ENCODE measurements at regions not wholly inside any gene's neighbourhood (a gene's known extent, or its start where the extent isn't known, plus 50 kb on each side); places are given as distances from the start of the nearest gene placed in this dataset.

DNA sequence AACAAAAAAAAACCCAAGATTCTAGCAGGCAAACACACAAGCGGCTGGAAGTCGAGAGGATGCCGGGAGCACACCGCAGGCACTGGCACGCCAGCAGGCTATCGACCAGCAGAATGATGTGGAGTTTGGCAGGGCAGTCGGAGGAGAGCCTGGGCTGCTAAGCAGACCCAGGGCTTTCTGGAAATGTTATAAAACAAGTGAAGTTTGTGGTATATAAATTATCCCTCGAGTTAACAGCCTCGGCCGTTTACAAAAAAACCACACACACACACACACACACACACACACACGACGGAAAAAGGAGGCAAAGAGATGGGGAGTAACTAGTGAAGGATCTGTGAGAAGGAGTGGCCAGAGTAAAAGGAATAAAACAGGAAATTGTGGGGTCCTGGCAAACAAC lies 87.2 kb upstream of the IVNS1ABP start:
- Histone ChIP-seq H3K36me3 (ENCODE audit: insufficient read depth, low read depth, low read length) (no peaks in the 10 kb centered on the region), H3K9me3 (ENCODE audit: insufficient read depth, low read depth, low read length) (no peaks in the 10 kb centered on the region), H3K27ac (ENCODE audit: low read length) (no peak overlapping the region), H3K4me1 (ENCODE audit: insufficient read depth, low read length) (peaks cover 11% of the 10 kb centered on the region), H3K4me3 (ENCODE audit: low read length) (no peak overlapping the region), H3K9ac (ENCODE audit: low read depth, low read length) (no peak overlapping the region), H3K27me3 (ENCODE audit: insufficient read depth, low read length) (no peaks in the 10 kb centered on the region)

DNA sequence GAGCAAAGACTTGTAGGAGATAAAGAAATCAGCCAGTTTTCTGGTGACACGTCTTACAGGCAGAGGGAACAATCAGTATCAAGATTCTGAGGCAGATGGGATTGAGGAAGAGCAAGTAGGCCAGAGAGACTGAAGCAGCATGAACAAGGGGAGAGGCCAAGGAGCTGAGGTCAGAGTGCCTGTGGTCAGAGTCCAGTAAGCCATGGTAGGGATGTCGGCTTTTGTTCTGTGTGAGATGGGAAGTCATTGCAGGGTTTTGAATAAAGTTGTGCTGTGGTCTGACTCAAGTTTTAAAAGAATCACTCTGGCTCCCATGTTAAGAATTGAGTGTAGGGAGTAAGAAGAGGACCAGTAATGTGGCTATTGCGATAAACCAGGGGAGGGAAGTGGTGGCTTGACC lies 85.9 kb upstream of the IVNS1ABP start:
- H3K4me1 ChIP-seq (ENCODE audit: insufficient read depth, low read length): peaks cover 11% of the 10 kb centered on the region
- no peak overlapping the region for H3K9ac ChIP-seq (ENCODE audit: low read depth, low read length)
- H3K27ac ChIP-seq (ENCODE audit: low read length): no peak overlapping the region
- no peaks in the 10 kb centered on the region for H3K9me3 ChIP-seq (ENCODE audit: insufficient read depth, low read depth, low read length)
- no peaks in the 10 kb centered on the region for H3K27me3 ChIP-seq (ENCODE audit: insufficient read depth, low read length)
- H3K4me3 ChIP-seq (ENCODE audit: low read length): no peak overlapping the region
- no peaks in the 10 kb centered on the region for H3K36me3 ChIP-seq (ENCODE audit: insufficient read depth, low read depth, low read length)

DNA sequence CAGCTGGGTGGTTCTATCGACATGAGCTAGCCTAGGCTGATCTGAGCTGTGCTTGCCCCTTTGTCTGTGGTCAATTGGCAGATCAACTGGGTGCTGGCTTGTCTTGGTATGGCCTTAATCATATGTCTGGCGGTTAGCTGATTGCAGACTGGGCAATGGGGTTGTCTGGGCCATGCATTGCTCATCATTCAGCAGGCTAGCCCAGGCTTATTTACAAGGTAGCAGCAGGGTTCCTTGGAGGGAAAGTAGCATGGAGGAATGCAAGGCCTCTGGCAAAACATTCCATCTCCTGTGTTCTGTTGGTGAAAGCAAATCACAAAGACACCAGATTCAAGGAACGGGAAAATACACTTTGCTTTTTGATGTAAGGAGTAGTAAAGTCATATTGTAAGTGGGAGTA lies 84.0 kb upstream of the IVNS1ABP start:
- Histone ChIP-seq H3K36me3 (ENCODE audit: insufficient read depth, low read depth, low read length) (no peaks in the 10 kb centered on the region), H3K4me3 (ENCODE audit: low read length) (no peak overlapping the region), H3K27ac (ENCODE audit: low read length) (no peak overlapping the region), H3K9me3 (ENCODE audit: insufficient read depth, low read depth, low read length) (no peaks in the 10 kb centered on the region), H3K27me3 (ENCODE audit: insufficient read depth, low read length) (no peaks in the 10 kb centered on the region), H3K4me1 (ENCODE audit: insufficient read depth, low read length) (peaks cover 11% of the 10 kb centered on the region), H3K9ac (ENCODE audit: low read depth, low read length) (no peak overlapping the region)

DNA sequence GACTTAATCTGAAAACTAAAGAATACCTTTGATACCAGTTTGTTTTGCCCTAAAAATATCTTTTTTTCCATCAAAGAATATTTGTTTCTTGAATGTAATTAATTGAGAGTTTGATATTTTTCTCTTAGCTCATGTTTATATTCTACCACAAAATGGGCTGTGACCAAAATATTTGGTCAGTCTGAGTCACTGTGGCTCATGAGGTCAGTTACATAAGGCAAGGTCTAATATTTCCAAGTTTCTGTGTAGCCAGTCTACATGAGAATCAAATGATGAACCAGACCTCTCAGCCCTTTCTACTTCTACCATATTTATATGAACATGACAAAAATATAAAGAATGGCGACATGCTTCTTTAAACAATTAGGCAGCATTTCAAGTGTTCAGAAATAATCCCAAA lies 83.0 kb upstream of the IVNS1ABP start:
- Histone ChIP-seq H3K27me3 (ENCODE audit: insufficient read depth, low read length) (no peaks in the 10 kb centered on the region), H3K9me3 (ENCODE audit: insufficient read depth, low read depth, low read length) (no peaks in the 10 kb centered on the region), H3K27ac (ENCODE audit: low read length) (no peak overlapping the region), H3K9ac (ENCODE audit: low read depth, low read length) (no peak overlapping the region), H3K4me1 (ENCODE audit: insufficient read depth, low read length) (peaks cover 11% of the 10 kb centered on the region), H3K36me3 (ENCODE audit: insufficient read depth, low read depth, low read length) (no peaks in the 10 kb centered on the region), H3K4me3 (ENCODE audit: low read length) (no peak overlapping the region)

DNA sequence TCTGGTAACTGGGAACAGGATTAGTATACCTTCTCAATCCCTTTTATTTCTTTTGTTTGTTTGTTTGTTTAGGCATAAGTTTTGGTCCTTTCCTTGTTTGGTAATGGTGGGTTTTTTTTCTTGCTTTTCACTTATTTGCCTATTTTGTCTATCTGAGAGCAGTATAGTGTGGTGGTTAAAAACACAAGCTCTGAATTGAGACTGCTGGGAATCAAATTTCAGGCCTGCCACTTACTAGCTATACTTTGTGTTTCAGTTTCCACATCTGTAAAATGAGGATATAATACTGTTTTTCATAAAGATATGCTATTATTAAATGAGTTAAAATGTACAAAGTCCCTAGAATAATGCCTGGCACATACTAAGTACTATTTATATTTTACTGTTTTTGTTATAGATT lies 81.6 kb upstream of the IVNS1ABP start:
- Histone ChIP-seq H3K27ac (ENCODE audit: low read length) (no peak overlapping the region), H3K27me3 (ENCODE audit: insufficient read depth, low read length) (no peaks in the 10 kb centered on the region), H3K36me3 (ENCODE audit: insufficient read depth, low read depth, low read length) (no peaks in the 10 kb centered on the region), H3K4me1 (ENCODE audit: insufficient read depth, low read length) (peaks cover 11% of the 10 kb centered on the region), H3K9me3 (ENCODE audit: insufficient read depth, low read depth, low read length) (no peaks in the 10 kb centered on the region), H3K9ac (ENCODE audit: low read depth, low read length) (no peak overlapping the region), H3K4me3 (ENCODE audit: low read length) (no peak overlapping the region)

DNA sequence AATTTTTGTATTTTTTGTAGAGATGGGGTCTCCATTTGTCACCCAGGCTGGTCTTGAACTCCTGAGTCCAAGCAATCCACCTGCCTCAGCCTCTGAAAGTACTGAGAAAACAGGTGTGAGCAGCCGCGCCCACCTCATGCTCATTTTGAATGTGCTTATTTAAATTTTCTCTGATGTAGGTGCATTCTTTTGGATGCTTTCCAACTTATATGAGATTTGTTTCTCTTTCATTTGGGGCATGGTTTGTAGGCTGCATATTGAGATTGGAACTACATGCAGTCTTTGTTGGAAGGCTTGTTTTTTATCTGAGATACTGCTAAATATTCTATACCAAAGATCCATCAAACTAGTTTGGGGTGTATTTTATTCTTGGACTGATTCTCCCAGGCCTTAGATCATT lies 81.0 kb upstream of the IVNS1ABP start:
- no peaks in the 10 kb centered on the region for H3K9me3 ChIP-seq (ENCODE audit: insufficient read depth, low read depth, low read length)
- no peak overlapping the region for H3K9ac ChIP-seq (ENCODE audit: low read depth, low read length)
- H3K4me3 ChIP-seq (ENCODE audit: low read length): no peak overlapping the region
- H3K4me1 ChIP-seq (ENCODE audit: insufficient read depth, low read length): peaks cover 11% of the 10 kb centered on the region
- H3K27ac ChIP-seq (ENCODE audit: low read length): no peak overlapping the region
- no peaks in the 10 kb centered on the region for H3K27me3 ChIP-seq (ENCODE audit: insufficient read depth, low read length)
- H3K36me3 ChIP-seq (ENCODE audit: insufficient read depth, low read depth, low read length): no peaks in the 10 kb centered on the region

DNA sequence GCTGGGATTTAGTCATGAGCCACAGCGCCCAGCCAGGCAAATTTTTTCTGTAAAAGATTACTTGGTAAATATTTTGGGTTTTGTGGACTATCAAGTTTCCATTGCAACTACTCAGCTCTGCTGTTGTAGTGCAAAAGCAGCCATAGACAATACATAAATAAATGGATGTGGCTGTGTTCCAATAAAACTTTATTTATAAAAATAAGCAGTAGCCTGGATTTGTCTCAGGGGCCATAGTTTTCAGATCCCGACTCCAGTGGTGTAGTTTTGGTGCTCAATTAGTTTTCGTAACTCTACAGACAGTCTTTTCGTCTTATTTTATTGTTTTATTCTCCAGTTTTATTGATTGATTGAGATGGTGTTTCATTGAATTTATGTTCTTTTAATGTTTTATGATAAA lies 80.1 kb upstream of the IVNS1ABP start:
- no peaks in the 10 kb centered on the region for H3K27me3 ChIP-seq (ENCODE audit: insufficient read depth, low read length)
- H3K27ac ChIP-seq (ENCODE audit: low read length): no peak overlapping the region
- no peak overlapping the region for H3K4me3 ChIP-seq (ENCODE audit: low read length)
- no peaks in the 10 kb centered on the region for H3K9me3 ChIP-seq (ENCODE audit: insufficient read depth, low read depth, low read length)
- no peaks in the 10 kb centered on the region for H3K36me3 ChIP-seq (ENCODE audit: insufficient read depth, low read depth, low read length)
- H3K4me1 ChIP-seq (ENCODE audit: insufficient read depth, low read length): peaks cover 8% of the 10 kb centered on the region; the same call in 1 of the 2 replicates
- no peak overlapping the region for H3K9ac ChIP-seq (ENCODE audit: low read depth, low read length)

DNA sequence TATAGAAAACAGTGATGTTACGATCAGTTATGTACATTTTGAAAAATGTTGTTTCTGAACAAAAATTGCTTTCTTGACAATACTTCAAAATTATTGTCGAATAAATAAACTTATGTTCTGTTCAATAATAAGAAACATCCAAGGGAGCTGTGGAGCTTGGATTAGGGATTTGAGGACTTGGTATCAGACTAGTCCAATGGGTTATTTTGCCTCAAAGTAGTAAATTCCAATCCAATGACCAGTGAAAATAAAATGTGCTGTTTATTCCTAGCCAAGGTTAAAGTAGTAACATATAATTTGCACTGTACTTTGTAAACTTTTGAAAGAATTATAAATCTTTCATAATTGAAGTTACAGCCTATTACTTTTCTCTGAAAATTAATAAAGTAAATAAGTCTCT lies 79.1 kb upstream of the IVNS1ABP start:
- 0 out of 2 replicates have a peak, but pooled peaks cover 4% of the 10 kb centered on the region for H3K4me1 ChIP-seq (ENCODE audit: insufficient read depth, low read length)
- no peak overlapping the region for H3K9ac ChIP-seq (ENCODE audit: low read depth, low read length)
- H3K36me3 ChIP-seq (ENCODE audit: insufficient read depth, low read depth, low read length): no peaks in the 10 kb centered on the region
- no peak overlapping the region for H3K4me3 ChIP-seq (ENCODE audit: low read length)
- H3K27me3 ChIP-seq (ENCODE audit: insufficient read depth, low read length): no peaks in the 10 kb centered on the region
- H3K9me3 ChIP-seq (ENCODE audit: insufficient read depth, low read depth, low read length): no peaks in the 10 kb centered on the region
- H3K27ac ChIP-seq (ENCODE audit: low read length): no peak overlapping the region

DNA sequence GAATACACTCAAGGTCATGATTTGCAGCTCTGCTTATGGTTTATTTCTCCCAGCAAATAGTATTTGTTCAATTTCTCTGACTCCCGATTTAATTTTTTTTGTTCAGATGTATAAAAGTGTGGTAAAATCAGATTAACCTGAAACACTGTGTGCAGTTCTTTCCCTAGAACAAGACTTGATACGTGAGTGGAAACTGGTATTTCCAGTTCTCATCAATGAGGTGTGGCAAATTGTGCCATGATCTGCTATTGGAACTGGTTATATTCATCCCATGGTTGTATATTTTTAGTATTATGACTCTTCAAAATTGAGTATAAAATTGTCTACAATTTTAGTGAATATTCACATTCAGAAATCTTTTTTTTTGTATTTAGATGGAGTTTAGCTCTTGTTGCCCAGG lies 76.8 kb upstream of the IVNS1ABP start:
- H3K27me3 ChIP-seq (ENCODE audit: insufficient read depth, low read length): no peaks in the 10 kb centered on the region
- no peaks in the 10 kb centered on the region for H3K36me3 ChIP-seq (ENCODE audit: insufficient read depth, low read depth, low read length)
- H3K9ac ChIP-seq (ENCODE audit: low read depth, low read length): no peak overlapping the region
- no peak overlapping the region for H3K4me3 ChIP-seq (ENCODE audit: low read length)
- no peak overlapping the region for H3K27ac ChIP-seq (ENCODE audit: low read length)
- no peaks in the 10 kb centered on the region for H3K4me1 ChIP-seq (ENCODE audit: insufficient read depth, low read length)
- H3K9me3 ChIP-seq (ENCODE audit: insufficient read depth, low read depth, low read length): no peaks in the 10 kb centered on the region

DNA sequence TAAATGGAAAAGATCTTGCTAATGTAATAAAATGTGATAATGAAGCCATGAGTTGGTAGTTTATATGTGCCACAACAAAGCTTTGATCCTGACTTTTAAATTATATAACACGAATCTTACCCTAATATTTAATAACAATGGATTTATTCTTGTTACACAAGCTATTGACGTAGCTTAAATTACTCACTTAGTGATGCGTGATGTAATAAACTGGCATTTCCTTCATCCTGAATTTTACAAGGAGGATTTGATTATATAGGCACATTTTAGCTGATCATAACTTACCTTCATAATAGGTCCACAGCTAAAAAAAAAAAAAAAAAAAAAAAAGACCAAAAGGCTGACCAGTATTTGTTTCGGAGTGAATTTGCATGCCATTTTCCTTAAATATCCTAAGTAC lies 76.2 kb upstream of the IVNS1ABP start:
- no peaks in the 10 kb centered on the region for H3K4me1 ChIP-seq (ENCODE audit: insufficient read depth, low read length)
- no peak overlapping the region for H3K4me3 ChIP-seq (ENCODE audit: low read length)
- no peaks in the 10 kb centered on the region for H3K9me3 ChIP-seq (ENCODE audit: insufficient read depth, low read depth, low read length)
- no peaks in the 10 kb centered on the region for H3K36me3 ChIP-seq (ENCODE audit: insufficient read depth, low read depth, low read length)
- no peak overlapping the region for H3K27ac ChIP-seq (ENCODE audit: low read length)
- no peaks in the 10 kb centered on the region for H3K27me3 ChIP-seq (ENCODE audit: insufficient read depth, low read length)
- H3K9ac ChIP-seq (ENCODE audit: low read depth, low read length): no peak overlapping the region

DNA sequence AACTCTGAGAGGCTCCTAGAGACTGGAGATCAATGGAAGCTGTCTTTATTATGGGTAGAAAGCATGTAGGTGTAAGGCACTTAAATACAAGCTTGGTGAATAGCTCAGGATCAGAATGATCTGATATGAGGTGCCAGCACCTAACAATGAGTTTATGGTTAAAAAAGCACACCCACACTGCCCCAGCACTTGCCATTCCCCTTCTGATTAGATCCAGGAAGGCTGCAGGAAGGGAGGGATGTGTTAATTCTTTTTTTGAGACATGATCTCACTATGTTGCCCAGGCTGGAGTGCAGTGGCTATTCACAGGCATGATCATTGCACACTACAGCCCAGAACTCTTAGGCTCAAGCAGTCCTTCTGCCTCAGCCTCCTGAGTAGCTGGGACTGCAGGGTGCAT lies 71.8 kb upstream of the IVNS1ABP start:
- H3K4me1 ChIP-seq (ENCODE audit: insufficient read depth, low read length): no peaks in the 10 kb centered on the region
- H3K9me3 ChIP-seq (ENCODE audit: insufficient read depth, low read depth, low read length): peaks cover 9% of the 10 kb centered on the region; the same call in 1 of the 2 replicates
- H3K36me3 ChIP-seq (ENCODE audit: insufficient read depth, low read depth, low read length): no peaks in the 10 kb centered on the region
- H3K27me3 ChIP-seq (ENCODE audit: insufficient read depth, low read length): no peaks in the 10 kb centered on the region
- no peak overlapping the region for H3K4me3 ChIP-seq (ENCODE audit: low read length)
- no peak overlapping the region for H3K27ac ChIP-seq (ENCODE audit: low read length)
- H3K9ac ChIP-seq (ENCODE audit: low read depth, low read length): no peak overlapping the region

DNA sequence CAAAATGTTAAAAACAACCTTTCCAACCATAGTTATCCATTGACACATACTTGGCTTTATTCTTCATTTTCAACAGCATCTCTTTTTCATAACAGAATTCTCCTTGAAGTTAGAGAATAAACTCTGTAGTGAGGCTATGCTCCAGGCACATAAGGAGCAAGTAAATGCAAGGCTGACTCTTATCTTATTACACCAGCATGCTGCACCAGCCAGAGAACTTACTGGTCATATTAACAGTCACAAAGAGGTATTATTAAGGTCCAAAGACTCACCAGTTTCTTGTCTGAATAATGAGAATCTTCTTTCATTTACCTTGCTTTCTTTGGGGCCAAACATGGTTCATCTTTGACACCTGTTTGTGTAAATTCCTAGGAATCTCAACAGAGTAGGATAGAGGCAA lies 71.3 kb upstream of the IVNS1ABP start:
- peaks cover 9% of the 10 kb centered on the region; the same call in 1 of the 2 replicates for H3K9me3 ChIP-seq (ENCODE audit: insufficient read depth, low read depth, low read length)
- no peaks in the 10 kb centered on the region for H3K27me3 ChIP-seq (ENCODE audit: insufficient read depth, low read length)
- H3K27ac ChIP-seq (ENCODE audit: low read length): no peak overlapping the region
- H3K4me3 ChIP-seq (ENCODE audit: low read length): no peak overlapping the region
- no peak overlapping the region for H3K9ac ChIP-seq (ENCODE audit: low read depth, low read length)
- H3K36me3 ChIP-seq (ENCODE audit: insufficient read depth, low read depth, low read length): no peaks in the 10 kb centered on the region
- no peaks in the 10 kb centered on the region for H3K4me1 ChIP-seq (ENCODE audit: insufficient read depth, low read length)

DNA sequence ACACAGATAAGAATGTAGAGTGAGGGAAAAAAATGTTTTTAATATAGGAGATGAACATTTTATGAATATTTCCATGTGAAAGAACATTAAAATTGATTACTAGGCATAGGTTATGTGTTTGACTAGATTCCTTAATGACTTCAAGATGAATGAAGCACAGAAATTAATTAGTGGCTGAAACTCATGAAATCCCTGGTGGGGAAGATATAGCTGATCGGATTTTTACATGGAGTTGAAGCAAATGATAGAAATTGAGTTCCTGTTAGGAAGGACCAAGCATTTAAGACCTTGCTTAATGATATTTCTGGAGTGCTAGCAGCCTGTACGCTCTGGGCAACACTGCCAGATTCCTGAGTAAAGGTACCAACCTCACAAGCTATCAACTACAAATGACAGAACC lies 68.9 kb upstream of the IVNS1ABP start:
- H3K9me3 ChIP-seq (ENCODE audit: insufficient read depth, low read depth, low read length): peaks cover 9% of the 10 kb centered on the region; the same call in 1 of the 2 replicates
- no peak overlapping the region for H3K27ac ChIP-seq (ENCODE audit: low read length)
- H3K4me1 ChIP-seq (ENCODE audit: insufficient read depth, low read length): no peaks in the 10 kb centered on the region
- H3K27me3 ChIP-seq (ENCODE audit: insufficient read depth, low read length): no peaks in the 10 kb centered on the region
- no peaks in the 10 kb centered on the region for H3K36me3 ChIP-seq (ENCODE audit: insufficient read depth, low read depth, low read length)
- H3K4me3 ChIP-seq (ENCODE audit: low read length): no peak overlapping the region
- H3K9ac ChIP-seq (ENCODE audit: low read depth, low read length): no peak overlapping the region
